ENCODE measurements at regions not wholly inside any gene's neighbourhood (a gene's known extent, or its start where the extent isn't known, plus 50 kb on each side); places are given as distances from the start of the nearest gene placed in this dataset.

GRCh38 chr5:45037927-45038326 lies 229.2 kb downstream of the MRPS30 start:
- TF ChIP-seq EZH2 (IDR thresholded peaks at IDR 0.05; ENCODE audit: insufficient read depth, low read length): no peak
- TF ChIP-seq, protein P1, sequence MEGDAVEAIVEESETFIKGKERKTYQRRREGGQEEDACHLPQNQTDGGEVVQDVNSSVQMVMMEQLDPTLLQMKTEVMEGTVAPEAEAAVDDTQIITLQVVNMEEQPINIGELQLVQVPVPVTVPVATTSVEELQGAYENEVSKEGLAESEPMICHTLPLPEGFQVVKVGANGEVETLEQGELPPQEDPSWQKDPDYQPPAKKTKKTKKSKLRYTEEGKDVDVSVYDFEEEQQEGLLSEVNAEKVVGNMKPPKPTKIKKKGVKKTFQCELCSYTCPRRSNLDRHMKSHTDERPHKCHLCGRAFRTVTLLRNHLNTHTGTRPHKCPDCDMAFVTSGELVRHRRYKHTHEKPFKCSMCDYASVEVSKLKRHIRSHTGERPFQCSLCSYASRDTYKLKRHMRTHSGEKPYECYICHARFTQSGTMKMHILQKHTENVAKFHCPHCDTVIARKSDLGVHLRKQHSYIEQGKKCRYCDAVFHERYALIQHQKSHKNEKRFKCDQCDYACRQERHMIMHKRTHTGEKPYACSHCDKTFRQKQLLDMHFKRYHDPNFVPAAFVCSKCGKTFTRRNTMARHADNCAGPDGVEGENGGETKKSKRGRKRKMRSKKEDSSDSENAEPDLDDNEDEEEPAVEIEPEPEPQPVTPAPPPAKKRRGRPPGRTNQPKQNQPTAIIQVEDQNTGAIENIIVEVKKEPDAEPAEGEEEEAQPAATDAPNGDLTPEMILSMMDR (IDR thresholded peaks at IDR 0.05; ENCODE audit: insufficient read depth, low read depth, low read length): no peak

All from astrocyte (in vitro differentiated cells and primary cell).